HCT116 (cell line): ENCODE measurements at regions not wholly inside any gene's neighbourhood (a gene's known extent, or its start where the extent isn't known, plus 50 kb on each side); places are given as distances from the start of the nearest gene placed in this dataset.

Experiments used
- CTCF ChIP-seq, 3 experiments: fragments of 200-600 bp in 1 of 3; sonication (generic) in 1 of 3; IDR thresholded peaks in 2 of 3; conservative IDR thresholded peaks in 1 of 3; 2 replicates each; pipeline ENCODE4 v1.5.1; 2012 to 2017; ENCODE audit warnings: low read depth in 2 of 3, low read length in 2 of 3, antibody characterized with exemption in 1 of 3, borderline replicate concordance in 1 of 3, control low read depth in 1 of 3, mild to moderate bottlenecking in 1 of 3, mixed read lengths in 1 of 3, mixed run types in 1 of 3, moderate library complexity in 1 of 3; ENCODE audit not compliant: insufficient read depth in 1 of 3
- POLR2A ChIP-seq: IDR thresholded peaks from 2 replicates; pipeline ENCODE4 v1.7.0; 2011; ENCODE audit warnings: borderline replicate concordance; ENCODE audit not compliant: insufficient read depth, insufficient read length; ENCODE audit errors: extremely low read depth

- TF ChIP-seq POLR2A (no peak), CTCF (IDR thresholded peaks at IDR 0.05 in 2 of 3, conservative IDR thresholded peaks at IDR 0.05 in 1 of 3; ENCODE audit: borderline replicate concordance in 1 of 3, insufficient read depth in 1 of 3, low read depth in 2 of 3, low read length in 2 of 3) (no peak)
These were observed 1294.5 kb upstream of the ADGRL2 start for GRCh38 chr1:80506216-80506615.
